Stomach (tissue), 4 donors: ENCODE measurements at regions not wholly inside any gene's neighbourhood (a gene's known extent, or its start where the extent isn't known, plus 50 kb on each side); places are given as distances from the start of the nearest gene placed in this dataset.

ENCODE experiments used
- POLR2A ChIP-seq, 4 donors: fragments of 450-650 bp; IDR thresholded peaks; one replicate each; pipeline ENCODE4 v1.6.1; 2016; ENCODE audit warnings: antibody characterized with exemption in 4 of 4, control low read depth in 2 of 4, mild to moderate bottlenecking in 1 of 4, moderate library complexity in 1 of 4
- POLR2AphosphoS5 ChIP-seq, 3 donors: sonication (generic); formaldehyde crosslinking; IDR thresholded peaks; one replicate each; pipeline ENCODE4 v1.6.1; 2016; ENCODE audit warnings: antibody characterized with exemption in 3 of 3
- TF ChIP-seq, protein P1 (sequence below), 7 experiments: fragments of 450-650 bp in 4 of 7; fragments of 200-600 bp in 3 of 7; sonication (generic) in 3 of 7; IDR thresholded peaks; one replicate each; pipeline ENCODE4 v1.5.1; 2016 to 2019; ENCODE audit warnings: antibody characterized with exemption in 7 of 7, control low read depth in 2 of 7, mild to moderate bottlenecking in 1 of 7

DNA sequence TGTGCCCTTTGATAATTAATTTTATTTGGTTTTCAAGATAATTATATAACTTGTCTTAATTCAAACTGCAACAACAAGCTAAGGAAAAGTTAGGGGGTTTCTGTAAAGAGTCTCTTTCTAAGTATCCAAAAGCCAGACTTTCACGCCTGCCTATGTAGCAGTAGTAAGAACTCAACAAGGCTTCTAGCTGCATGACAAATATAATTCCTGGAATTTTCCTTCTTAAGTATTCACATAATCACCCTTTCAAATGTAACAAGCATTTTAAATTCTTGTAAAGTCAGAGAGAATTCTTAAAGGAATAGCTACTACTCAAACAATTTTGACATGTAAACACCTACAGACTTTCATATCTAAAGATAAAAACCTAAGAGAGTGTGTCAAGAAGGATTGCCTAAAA, 189.7 kb upstream of the NDST3 start:
- TF ChIP-seq, protein P1, sequence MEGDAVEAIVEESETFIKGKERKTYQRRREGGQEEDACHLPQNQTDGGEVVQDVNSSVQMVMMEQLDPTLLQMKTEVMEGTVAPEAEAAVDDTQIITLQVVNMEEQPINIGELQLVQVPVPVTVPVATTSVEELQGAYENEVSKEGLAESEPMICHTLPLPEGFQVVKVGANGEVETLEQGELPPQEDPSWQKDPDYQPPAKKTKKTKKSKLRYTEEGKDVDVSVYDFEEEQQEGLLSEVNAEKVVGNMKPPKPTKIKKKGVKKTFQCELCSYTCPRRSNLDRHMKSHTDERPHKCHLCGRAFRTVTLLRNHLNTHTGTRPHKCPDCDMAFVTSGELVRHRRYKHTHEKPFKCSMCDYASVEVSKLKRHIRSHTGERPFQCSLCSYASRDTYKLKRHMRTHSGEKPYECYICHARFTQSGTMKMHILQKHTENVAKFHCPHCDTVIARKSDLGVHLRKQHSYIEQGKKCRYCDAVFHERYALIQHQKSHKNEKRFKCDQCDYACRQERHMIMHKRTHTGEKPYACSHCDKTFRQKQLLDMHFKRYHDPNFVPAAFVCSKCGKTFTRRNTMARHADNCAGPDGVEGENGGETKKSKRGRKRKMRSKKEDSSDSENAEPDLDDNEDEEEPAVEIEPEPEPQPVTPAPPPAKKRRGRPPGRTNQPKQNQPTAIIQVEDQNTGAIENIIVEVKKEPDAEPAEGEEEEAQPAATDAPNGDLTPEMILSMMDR (IDR thresholded peaks at IDR 0.05): no peak
- TF ChIP-seq POLR2AphosphoS5 (IDR thresholded peaks at IDR 0.05): no peak
- TF ChIP-seq POLR2A (IDR thresholded peaks at IDR 0.05): no peak
